Ishikawa (cell line): ENCODE measurements at regions not wholly inside any gene's neighbourhood (a gene's known extent, or its start where the extent isn't known, plus 50 kb on each side); places are given as distances from the start of the nearest gene placed in this dataset.

ENCODE experiments used
- CEBPB ChIP-seq: IDR thresholded peaks from 2 replicates; pipeline ENCODE4 v1.6.1; 2012
- CREB1 ChIP-seq: IDR thresholded peaks from 2 replicates; pipeline ENCODE4 v1.6.1; 2012; ENCODE audit warnings: low read depth
- EGR1 ChIP-seq: IDR thresholded peaks from 2 replicates; pipeline ENCODE4 v1.6.1; 2012
- EP300 ChIP-seq: IDR thresholded peaks from 2 replicates; pipeline ENCODE4 v1.6.1; 2012; ENCODE audit warnings: borderline replicate concordance
- FOXM1 ChIP-seq: IDR thresholded peaks from 2 replicates; pipeline ENCODE4 v1.6.1; 2012; ENCODE audit warnings: low read depth, borderline replicate concordance
- RAD21 ChIP-seq: IDR thresholded peaks from 2 replicates; pipeline ENCODE4 v1.6.1; 2012; ENCODE audit warnings: low read depth
- TAF1 ChIP-seq: IDR thresholded peaks from 2 replicates; pipeline ENCODE4 v1.6.1; 2012; ENCODE audit warnings: low read depth, mild to moderate bottlenecking
- TCF12 ChIP-seq: IDR thresholded peaks from 2 replicates; pipeline ENCODE4 v1.6.1; 2012; ENCODE audit warnings: low read depth
- YY1 ChIP-seq: IDR thresholded peaks from 2 replicates; pipeline ENCODE4 v1.6.1; 2012; ENCODE audit warnings: low read depth
- TF ChIP-seq, protein P1 (sequence below): IDR thresholded peaks from 2 replicates; pipeline ENCODE4 v1.6.1; 2012
- TF ChIP-seq, protein P2 (sequence below): IDR thresholded peaks from 2 replicates; pipeline ENCODE4 v1.6.1; 2012; ENCODE audit warnings: low read depth, mild to moderate bottlenecking

DNA sequence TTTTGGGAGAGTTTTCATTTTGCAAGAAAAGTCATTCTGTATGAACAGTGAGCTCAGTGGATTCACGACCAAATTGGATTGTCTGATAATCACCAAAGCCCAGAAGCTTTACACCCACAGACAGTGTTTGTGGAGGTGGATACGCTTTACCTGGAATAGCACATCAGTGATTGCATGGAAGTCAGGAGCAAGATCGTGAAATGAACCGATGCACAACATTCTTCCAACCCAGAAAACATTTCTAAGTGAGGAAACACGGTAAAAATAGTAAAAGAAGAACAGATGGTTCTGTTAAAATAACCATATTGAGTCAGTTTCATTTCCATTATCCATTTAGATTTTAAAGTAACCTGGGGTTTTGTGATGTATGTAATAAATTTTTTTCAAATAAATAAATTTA lies 478.2 kb upstream of the PFKP start:
- TF ChIP-seq, protein P1, sequence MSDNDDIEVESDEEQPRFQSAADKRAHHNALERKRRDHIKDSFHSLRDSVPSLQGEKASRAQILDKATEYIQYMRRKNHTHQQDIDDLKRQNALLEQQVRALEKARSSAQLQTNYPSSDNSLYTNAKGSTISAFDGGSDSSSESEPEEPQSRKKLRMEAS = no peak
- no peak for TF ChIP-seq YY1
- TF ChIP-seq EP300 = no peak
- no peak for TF ChIP-seq TAF1
- TF ChIP-seq, protein P2, sequence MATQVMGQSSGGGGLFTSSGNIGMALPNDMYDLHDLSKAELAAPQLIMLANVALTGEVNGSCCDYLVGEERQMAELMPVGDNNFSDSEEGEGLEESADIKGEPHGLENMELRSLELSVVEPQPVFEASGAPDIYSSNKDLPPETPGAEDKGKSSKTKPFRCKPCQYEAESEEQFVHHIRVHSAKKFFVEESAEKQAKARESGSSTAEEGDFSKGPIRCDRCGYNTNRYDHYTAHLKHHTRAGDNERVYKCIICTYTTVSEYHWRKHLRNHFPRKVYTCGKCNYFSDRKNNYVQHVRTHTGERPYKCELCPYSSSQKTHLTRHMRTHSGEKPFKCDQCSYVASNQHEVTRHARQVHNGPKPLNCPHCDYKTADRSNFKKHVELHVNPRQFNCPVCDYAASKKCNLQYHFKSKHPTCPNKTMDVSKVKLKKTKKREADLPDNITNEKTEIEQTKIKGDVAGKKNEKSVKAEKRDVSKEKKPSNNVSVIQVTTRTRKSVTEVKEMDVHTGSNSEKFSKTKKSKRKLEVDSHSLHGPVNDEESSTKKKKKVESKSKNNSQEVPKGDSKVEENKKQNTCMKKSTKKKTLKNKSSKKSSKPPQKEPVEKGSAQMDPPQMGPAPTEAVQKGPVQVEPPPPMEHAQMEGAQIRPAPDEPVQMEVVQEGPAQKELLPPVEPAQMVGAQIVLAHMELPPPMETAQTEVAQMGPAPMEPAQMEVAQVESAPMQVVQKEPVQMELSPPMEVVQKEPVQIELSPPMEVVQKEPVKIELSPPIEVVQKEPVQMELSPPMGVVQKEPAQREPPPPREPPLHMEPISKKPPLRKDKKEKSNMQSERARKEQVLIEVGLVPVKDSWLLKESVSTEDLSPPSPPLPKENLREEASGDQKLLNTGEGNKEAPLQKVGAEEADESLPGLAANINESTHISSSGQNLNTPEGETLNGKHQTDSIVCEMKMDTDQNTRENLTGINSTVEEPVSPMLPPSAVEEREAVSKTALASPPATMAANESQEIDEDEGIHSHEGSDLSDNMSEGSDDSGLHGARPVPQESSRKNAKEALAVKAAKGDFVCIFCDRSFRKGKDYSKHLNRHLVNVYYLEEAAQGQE = no peak
- no peak for TF ChIP-seq TCF12
- TF ChIP-seq CEBPB = no peak
- TF ChIP-seq RAD21 = no peak
- no peak for TF ChIP-seq CREB1
- TF ChIP-seq EGR1 = no peak
- no peak for TF ChIP-seq FOXM1
